Transverse colon (tissue), 4 donors: ENCODE measurements at regions not wholly inside any gene's neighbourhood (a gene's known extent, or its start where the extent isn't known, plus 50 kb on each side); places are given as distances from the start of the nearest gene placed in this dataset.

Experiments used
- DNase-seq: peaks from one replicate; pipeline ENCODE4 v3.0.0-alpha.2; 2019
- H3K27ac ChIP-seq, 4 donors: fragments of 200-600 bp; sonication (generic); 2 replicates each; pipeline ENCODE4 v1.5.1; 2016 to 2018; ENCODE audit warnings: inconsistent platforms in 4 of 4
- H3K27me3 ChIP-seq: fragments of 200-600 bp; sonication (generic); 2 replicates; pipeline ENCODE4 v1.5.1; 2017; ENCODE audit warnings: inconsistent platforms
- H3K36me3 ChIP-seq, 4 donors: fragments of 200-600 bp; sonication (generic); 2 replicates each; pipeline ENCODE4 v1.5.1; 2017 to 2019; ENCODE audit warnings: inconsistent platforms in 4 of 4
- H3K4me1 ChIP-seq, 4 donors: fragments of 200-600 bp; sonication (generic); 2 replicates each; pipeline ENCODE4 v1.5.1; 2017 to 2020; ENCODE audit warnings: inconsistent platforms in 4 of 4
- H3K4me3 ChIP-seq, 4 donors: fragments of 200-600 bp; sonication (generic); 1 replicate in 1 of 4; 2 replicates in 3 of 4; pipeline versions ENCODE4 v1.5.1 to v1.6.1; 2017 to 2019; ENCODE audit warnings: inconsistent platforms in 4 of 4
- H3K9me3 ChIP-seq, 2 donors: fragments of 200-600 bp; sonication (generic); 2 replicates each; pipeline ENCODE4 v1.5.1; 2017 to 2019; ENCODE audit warnings: inconsistent platforms in 2 of 2
- EP300 ChIP-seq: sonication (generic); formaldehyde crosslinking; IDR thresholded peaks from one replicate; pipeline ENCODE4 v1.6.1; 2017; ENCODE audit warnings: antibody characterized with exemption, low read depth
- POLR2A ChIP-seq: fragments of 450-650 bp; IDR thresholded peaks from one replicate; pipeline ENCODE4 v1.6.1; 2016; ENCODE audit warnings: antibody characterized with exemption, mild to moderate bottlenecking, moderate library complexity
- POLR2AphosphoS5 ChIP-seq, 3 donors: sonication (generic); formaldehyde crosslinking; IDR thresholded peaks; one replicate each; pipeline ENCODE4 v1.6.1; 2016; ENCODE audit warnings: antibody characterized with exemption in 3 of 3
- WGBS, 2 donors: methylation state at CpG; one replicate each; pipeline ENCODE4 v1.1.5; 2018; ENCODE audit warnings: low coverage in 1 of 2; 5-methylcytosine and 5-hydroxymethylcytosine counted together
- in situ Hi-C, 4 donors: fragments of 200-750 bp; cut with MboI; loops; one replicate each; pipeline versions ENCODE4 v1.15.0 to v1.15.1; 2017; ENCODE audit warnings: low sequenced_read_pairs in 3 of 4, low pct_ligation_motif_present in 1 of 4, low pct_unique_long_range_greater_than_20kb in 1 of 4
- intact Hi-C: fragments of 100-400 bp; cut with DNase I; formaldehyde crosslinking; loops from one replicate; pipeline ENCODE4 v1.15.1; 2023; ENCODE audit warnings: low total_unique reads
- TF ChIP-seq, protein P1 (sequence below), 5 experiments: fragments of 200-600 bp in 3 of 5; fragments of 450-650 bp in 2 of 5; sonication (generic) in 3 of 5; IDR thresholded peaks; 1 replicate in 2 of 5; 2 replicates in 3 of 5; pipeline ENCODE4 v1.5.1; 2016 to 2017; ENCODE audit warnings: antibody characterized with exemption in 5 of 5, inconsistent platforms in 3 of 5, mild to moderate bottlenecking in 2 of 5, moderate library complexity in 1 of 5

DNA sequence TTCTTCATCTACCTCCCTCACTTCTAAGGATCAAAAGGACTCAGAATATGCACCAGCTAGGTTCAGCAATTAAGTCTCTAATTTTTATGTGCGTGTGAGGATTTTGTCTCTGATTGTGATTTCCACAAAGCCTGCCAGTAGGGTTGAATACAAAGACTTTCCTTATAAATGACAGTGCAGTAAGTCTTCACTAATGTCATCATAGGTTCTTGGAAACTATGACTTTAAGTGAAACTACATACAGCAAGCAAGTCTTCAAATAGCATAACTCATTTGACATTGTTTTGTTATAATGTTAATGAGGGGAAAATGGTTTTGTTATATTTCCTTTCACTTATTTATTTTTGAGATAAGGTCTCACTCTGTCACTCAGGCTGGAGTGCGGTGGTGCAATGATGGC, 526.3 kb upstream of the DCC start:
- no peak overlapping the region for H3K4me3 ChIP-seq
- no peaks in the 10 kb centered on the region for H3K9me3 ChIP-seq
- 71 to 75% methylated on average over 2 of the region's 2 CpGs for WGBS, 2 donors
- no peaks in the 10 kb centered on the region for H3K27me3 ChIP-seq
- intact Hi-C loops (no loop called here), in situ Hi-C loops (no loop called here)
- TF ChIP-seq, protein P1, sequence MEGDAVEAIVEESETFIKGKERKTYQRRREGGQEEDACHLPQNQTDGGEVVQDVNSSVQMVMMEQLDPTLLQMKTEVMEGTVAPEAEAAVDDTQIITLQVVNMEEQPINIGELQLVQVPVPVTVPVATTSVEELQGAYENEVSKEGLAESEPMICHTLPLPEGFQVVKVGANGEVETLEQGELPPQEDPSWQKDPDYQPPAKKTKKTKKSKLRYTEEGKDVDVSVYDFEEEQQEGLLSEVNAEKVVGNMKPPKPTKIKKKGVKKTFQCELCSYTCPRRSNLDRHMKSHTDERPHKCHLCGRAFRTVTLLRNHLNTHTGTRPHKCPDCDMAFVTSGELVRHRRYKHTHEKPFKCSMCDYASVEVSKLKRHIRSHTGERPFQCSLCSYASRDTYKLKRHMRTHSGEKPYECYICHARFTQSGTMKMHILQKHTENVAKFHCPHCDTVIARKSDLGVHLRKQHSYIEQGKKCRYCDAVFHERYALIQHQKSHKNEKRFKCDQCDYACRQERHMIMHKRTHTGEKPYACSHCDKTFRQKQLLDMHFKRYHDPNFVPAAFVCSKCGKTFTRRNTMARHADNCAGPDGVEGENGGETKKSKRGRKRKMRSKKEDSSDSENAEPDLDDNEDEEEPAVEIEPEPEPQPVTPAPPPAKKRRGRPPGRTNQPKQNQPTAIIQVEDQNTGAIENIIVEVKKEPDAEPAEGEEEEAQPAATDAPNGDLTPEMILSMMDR (IDR thresholded peaks at IDR 0.05): no peak
- TF ChIP-seq POLR2AphosphoS5 (IDR thresholded peaks at IDR 0.05) (no peak), EP300 (no peak), POLR2A (no peak)
- no peaks in the 10 kb centered on the region for H3K36me3 ChIP-seq
- no peaks in the 10 kb centered on the region for H3K4me1 ChIP-seq
- no peak overlapping the region for H3K27ac ChIP-seq
- DNase-seq: no peak

GRCh38 chr18:51821610-51822009, 518.4 kb upstream of the DCC start:
- Histone ChIP-seq H3K4me1 (no peaks in the 10 kb centered on the region), H3K4me3 (no peak overlapping the region), H3K27me3 (no peaks in the 10 kb centered on the region), H3K9me3 (no peaks in the 10 kb centered on the region), H3K27ac (no peak overlapping the region), H3K36me3 (no peaks in the 10 kb centered on the region)
- 66 to 82% methylated on average over 1 of the region's 1 CpG for WGBS, 2 donors
- in situ Hi-C loops: no loop called here
- intact Hi-C loops: loop anchor here (10.0 kb wide), 1 partner anchor 263 kb away; no protein-coding TSS in a partner anchor
- TF ChIP-seq, protein P1 (IDR thresholded peaks at IDR 0.05): no peak
- TF ChIP-seq EP300 (no peak), POLR2A (no peak), POLR2AphosphoS5 (IDR thresholded peaks at IDR 0.05) (no peak)
- DNase-seq: no peak

GRCh38 chr18:51824746-51825145, 515.3 kb upstream of the DCC start:
- WGBS, 2 donors: 33 to 47% methylated on average over 2 of the region's 2 CpGs
- no peak for DNase-seq
- Histone ChIP-seq H3K36me3 (no peaks in the 10 kb centered on the region), H3K4me3 (no peak overlapping the region), H3K9me3 (peaks cover 0 to 7% of the 10 kb centered on the region in 2 donors), H3K27me3 (no peaks in the 10 kb centered on the region), H3K27ac (no peak overlapping the region), H3K4me1 (no peaks in the 10 kb centered on the region)
- TF ChIP-seq EP300: no peak
- TF ChIP-seq POLR2AphosphoS5 (IDR thresholded peaks at IDR 0.05): no peak
- TF ChIP-seq POLR2A: no peak
- TF ChIP-seq, protein P1 (IDR thresholded peaks at IDR 0.05): no peak
- in situ Hi-C loops: no loop called here
- intact Hi-C loops: loop anchor here (10.0 kb wide), 1 partner anchor 260 kb away; no protein-coding TSS in a partner anchor

DNA sequence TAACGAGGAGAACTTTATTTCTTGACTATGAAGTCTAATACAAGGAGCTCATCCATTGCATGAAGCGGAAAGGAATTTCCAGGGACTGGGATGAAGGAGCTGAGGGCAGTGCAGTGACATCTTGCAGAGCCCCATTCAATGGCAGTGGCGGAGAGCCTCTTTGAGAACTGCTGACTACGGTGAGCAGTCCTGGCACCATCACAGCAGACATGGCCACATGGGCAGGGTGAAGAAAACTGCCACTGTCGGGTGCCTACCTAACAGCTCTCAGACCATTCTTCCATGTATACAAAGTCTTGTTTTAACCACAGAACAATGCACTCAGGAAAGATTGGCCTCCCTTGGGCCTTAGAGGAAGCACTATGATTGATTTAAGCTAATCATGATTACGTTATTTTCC, 506.1 kb upstream of the DCC start:
- no peaks in the 10 kb centered on the region for H3K36me3 ChIP-seq
- TF ChIP-seq EP300 (no peak), POLR2AphosphoS5 (IDR thresholded peaks at IDR 0.05) (no peak), POLR2A (no peak)
- TF ChIP-seq, protein P1 (IDR thresholded peaks at IDR 0.05): no peak
- H3K9me3 ChIP-seq: no peaks in the 10 kb centered on the region
- intact Hi-C loops (no loop called here), in situ Hi-C loops (no loop called here)
- DNase-seq: no peak
- H3K4me1 ChIP-seq: no peaks in the 10 kb centered on the region
- WGBS, 2 donors: 59 to 67% methylated on average over 3 to 6 of the region's 6 CpGs
- H3K27me3 ChIP-seq: no peaks in the 10 kb centered on the region
- H3K27ac ChIP-seq: no peak overlapping the region
- no peak overlapping the region for H3K4me3 ChIP-seq
